ENCODE measurements at regions not wholly inside any gene's neighbourhood (a gene's known extent, or its start where the extent isn't known, plus 50 kb on each side); places are given as distances from the start of the nearest gene placed in this dataset.

GRCh38 chr2:53173091-53173490, 594.5 kb upstream of the CHAC2 start:
- Histone ChIP-seq H3K27ac (no peak overlapping the region), H3K4me3 (no peak overlapping the region), H3K9me3 (no peaks in the 10 kb centered on the region), H3K4me1 (no peaks in the 10 kb centered on the region), H3K4me2 (no peak overlapping the region)
- CTCF ChIA-PET = no interaction called here
- 29% methylated on average over 1 of the region's 1 CpG for WGBS (ENCODE audit: missing lambda C conversion rate)
- FAIRE-seq (peak; percentile 32), ATAC-seq (no peak), DNase-seq (ENCODE audit: low read depth in 1 of 2, low spot score in 1 of 2) (no peak)
- TF ChIP-seq FOXS1 (CRISPR knock-in tag; IDR thresholded peaks at IDR 0.05) (no peak), ZC3H11A (IDR thresholded peaks at IDR 0.05) (no peak), RNF2 (IDR thresholded peaks at IDR 0.05; ENCODE audit: borderline replicate concordance, low read depth) (no peak), CTCF (IDR thresholded peaks at IDR 0.05) (no peak), HES2 (IDR thresholded peaks at IDR 0.05) (no peak), PHF8 (IDR thresholded peaks at IDR 0.05; ENCODE audit: borderline replicate concordance, low read depth) (no peak), CBX2 (IDR thresholded peaks at IDR 0.05; ENCODE audit: borderline replicate concordance, low read depth) (no peak), NR3C1 (IDR thresholded peaks at IDR 0.05) (no peak), CEBPB (IDR thresholded peaks at IDR 0.05) (no peak), ZFP36 (IDR thresholded peaks at IDR 0.05; ENCODE audit: borderline replicate concordance, partially characterized antibody) (no peak), TP53 (CRISPR knock-in tag; IDR thresholded peaks at IDR 0.05) (no peak), MYC (IDR thresholded peaks at IDR 0.05; ENCODE audit: borderline replicate concordance, low read length) (no peak)
- POLR2A ChIA-PET = no interaction called here

GRCh38 chr2:53170466-53170865, 597.1 kb upstream of the CHAC2 start:
- DNase-seq (ENCODE audit: low read depth in 1 of 2, low spot score in 1 of 2) = no peak
- no peaks in the 10 kb centered on the region for H3K9me3 ChIP-seq
- ChIA-PET POLR2A (no interaction called here), CTCF (no interaction called here)
- TF ChIP-seq CBX2 (IDR thresholded peaks at IDR 0.05; ENCODE audit: borderline replicate concordance, low read depth) (no peak), FOSB (CRISPR knock-in tag; IDR thresholded peaks at IDR 0.05) (no peak), HEYL (CRISPR knock-in tag; IDR thresholded peaks at IDR 0.05) (no peak), HOXB5 (CRISPR knock-in tag; IDR thresholded peaks at IDR 0.05) (no peak), SMC3 (IDR thresholded peaks at IDR 0.05) (no peak), CEBPB (IDR thresholded peaks at IDR 0.05) (no peak), RAD21 (conservative IDR thresholded peaks at IDR 0.05 in 1 of 2, IDR thresholded peaks at IDR 0.05 in 1 of 2) (no peak), EHF (CRISPR knock-in tag; IDR thresholded peaks at IDR 0.05) (no peak), KDM1A (IDR thresholded peaks at IDR 0.05; ENCODE audit: low read depth) (no peak), HOXA7 (CRISPR knock-in tag; IDR thresholded peaks at IDR 0.05) (no peak), PBX3 (IDR thresholded peaks at IDR 0.05) (no peak), ELK1 (IDR thresholded peaks at IDR 0.05; ENCODE audit: low read depth, low read length) (no peak), E2F6 (IDR thresholded peaks at IDR 0.05; ENCODE audit: borderline replicate concordance, low read depth) (no peak), ZSCAN20 (CRISPR knock-in tag; IDR thresholded peaks at IDR 0.05) (no peak), JUNB (IDR thresholded peaks at IDR 0.05) (no peak), CTCF (IDR thresholded peaks at IDR 0.05) (no peak), HES2 (IDR thresholded peaks at IDR 0.05) (no peak), SREBF2 (IDR thresholded peaks at IDR 0.05) (no peak), TFCP2L1 (CRISPR knock-in tag; IDR thresholded peaks at IDR 0.05) (no peak), NR3C1 (IDR thresholded peaks at IDR 0.05) (no peak)
- H3K4me1 ChIP-seq = no peaks in the 10 kb centered on the region
- no peak overlapping the region for H3K4me2 ChIP-seq
- H3K27ac ChIP-seq = no peak overlapping the region
- peak; percentile 36 for FAIRE-seq
- no peak for ATAC-seq
- no peak overlapping the region for H3K4me3 ChIP-seq
- WGBS (ENCODE audit: missing lambda C conversion rate) = 24% methylated on average over 2 of the region's 2 CpGs

Data from A549 (cell line).